Nucleus accumbens (tissue), 56 donors: ENCODE measurements at regions not wholly inside any gene's neighbourhood (a gene's known extent, or its start where the extent isn't known, plus 50 kb on each side); places are given as distances from the start of the nearest gene placed in this dataset.
"Not testable (repeated sequence)": the region's sequence is repeated elsewhere in the genome, so short reads cannot be mapped to it uniquely, and the experiment has no call there.

Experiments used
- DNase-seq, 56 donors: peaks; one replicate each; lab custom pipeline; 2025; lab: John Stamatoyannopoulos, UW

GRCh38 chr4:131488772-131489171 is 1660.3 kb upstream of the PCDH10 start:
- no peak for DNase-seq

- DNase-seq, result not testable (repeated sequence)
Measured at GRCh38 chr4:131496211-131496610, 1652.9 kb upstream of the PCDH10 start.

GRCh38 chr4:131499141-131499873 is 1649.8 kb upstream of the PCDH10 start:
- DNase-seq, result no peak

GRCh38 chr4:131509521-131509920 is 1639.6 kb upstream of the PCDH10 start:
- DNase-seq, result no peak

- no peak for DNase-seq
Measured at GRCh38 chr4:131526686-131527085, 1622.4 kb upstream of the PCDH10 start.

GRCh38 chr4:131531087-131531486 is 1618.0 kb upstream of the PCDH10 start:
- no peak for DNase-seq

- DNase-seq, result no peak
Measured at GRCh38 chr4:131534944-131535645, 1614.0 kb upstream of the PCDH10 start.

- no peak for DNase-seq
Measured at GRCh38 chr4:131540256-131540655, 1608.8 kb upstream of the PCDH10 start.

- no peak for DNase-seq
Measured at GRCh38 chr4:131547506-131547981, 1601.5 kb upstream of the PCDH10 start.

GRCh38 chr4:131551306-131551705 is 1597.8 kb upstream of the PCDH10 start:
- DNase-seq, result no peak

- DNase-seq, result no peak
Measured at GRCh38 chr4:131566026-131566425, 1583.1 kb upstream of the PCDH10 start.

GRCh38 chr4:131584587-131584986 is 1564.5 kb upstream of the PCDH10 start:
- DNase-seq, result no peak

GRCh38 chr4:131595140-131595539 is 1554.0 kb upstream of the PCDH10 start:
- DNase-seq, result no peak

- no peak for DNase-seq
Measured at GRCh38 chr4:131603705-131604104, 1545.4 kb upstream of the PCDH10 start.

- no peak for DNase-seq
Measured at GRCh38 chr4:131609039-131609438, 1540.1 kb upstream of the PCDH10 start.

GRCh38 chr4:131610517-131610916 is 1538.6 kb upstream of the PCDH10 start:
- DNase-seq, result not testable (repeated sequence)

- DNase-seq, result no peak
Measured at GRCh38 chr4:131613086-131613823, 1535.8 kb upstream of the PCDH10 start.

- DNase-seq, result no peak
Measured at GRCh38 chr4:131613824-131614216, 1535.3 kb upstream of the PCDH10 start.

- DNase-seq, result no peak
Measured at GRCh38 chr4:131632877-131633276, 1516.2 kb upstream of the PCDH10 start.

- no peak for DNase-seq
Measured at GRCh38 chr4:131635191-131635590, 1513.9 kb upstream of the PCDH10 start.

- DNase-seq, result no peak
Measured at GRCh38 chr4:131638781-131639180, 1510.3 kb upstream of the PCDH10 start.
